K562 (cell line): ENCODE measurements at regions not wholly inside any gene's neighbourhood (a gene's known extent, or its start where the extent isn't known, plus 50 kb on each side); places are given as distances from the start of the nearest gene placed in this dataset.

Experiments used
- ETV6 ChIP-seq, 3 experiments: fragments of 150-350 bp in 1 of 3; sonication (generic) in 1 of 3; formaldehyde crosslinking in 1 of 3; IDR thresholded peaks; 2 replicates each; pipeline versions ENCODE4 v1.6.1 to v1.8.0; 2014 to 2022; ENCODE audit warnings: borderline replicate concordance in 2 of 3, low read depth in 2 of 3, antibody characterized with exemption in 1 of 3, low read length in 1 of 3, mild to moderate bottlenecking in 1 of 3, missing genetic modification reagents in 1 of 3
- MGA ChIP-seq: fragments of 450-650 bp; IDR thresholded peaks from 2 replicates; pipeline ENCODE4 v1.6.1; 2016; ENCODE audit warnings: mild to moderate bottlenecking, moderate library complexity
- MITF ChIP-seq: IDR thresholded peaks from 2 replicates; pipeline ENCODE4 v1.6.1; 2014; ENCODE audit warnings: antibody characterized with exemption
- NFE2 ChIP-seq: IDR thresholded peaks from 2 replicates; pipeline ENCODE4 v1.6.1; 2014; ENCODE audit warnings: antibody characterized with exemption, low read depth
- RAD51 ChIP-seq: fragments of 450-650 bp; IDR thresholded peaks from 2 replicates; pipeline ENCODE4 v1.7.1; 2016; ENCODE audit warnings: low read depth, mild to moderate bottlenecking, borderline replicate concordance
- RBM22 ChIP-seq: fragments of 200-400 bp; formaldehyde crosslinking; IDR thresholded peaks from 2 replicates; pipeline ENCODE4 v1.6.1; 2018; ENCODE audit warnings: low read length, low read depth; ENCODE audit not compliant: poor library complexity, severe bottlenecking
- SETDB1 ChIP-seq: IDR thresholded peaks from one replicate; pipeline ENCODE4 v1.6.1; 2012; ENCODE audit warnings: low read length, control low read depth, inconsistent platforms
- TCF15 ChIP-seq: fragments of 250-450 bp; sonication (Bioruptor Pico); IDR thresholded peaks from 2 replicates; pipeline ENCODE4 v1.8.0; 2022; ENCODE audit warnings: moderate library complexity, mild to moderate bottlenecking, inconsistent platforms
- TGIF2 ChIP-seq: sonication (generic); formaldehyde crosslinking; IDR thresholded peaks from 2 replicates; pipeline ENCODE4 v1.8.1; 2022; ENCODE audit warnings: mild to moderate bottlenecking, missing genetic modification reagents, moderate library complexity
- THRA ChIP-seq: fragments of 450-650 bp; IDR thresholded peaks from 2 replicates; pipeline ENCODE4 v1.6.1; 2017; ENCODE audit warnings: mild to moderate bottlenecking, moderate library complexity
- ZNF766 ChIP-seq: fragments of 200-800 bp; sonication (Bioruptor generic); conservative IDR thresholded peaks from 2 replicates; pipeline ENCODE4 v1.6.1; 2016; ENCODE audit warnings: missing genetic modification characterization, missing compliant biosample characterization

GRCh38 chr16:79863128-79864031 is 262.8 kb upstream of the MAF start (continued):
- TF ChIP-seq RAD51 (no peak), RBM22 (no peak), ETV6 (IDR thresholded peaks at IDR 0.05; ENCODE audit: borderline replicate concordance in 1 of 2, low read depth in 2 of 2, low read length in 1 of 2) (no peak), ETV6 (CRISPR knock-in tag; IDR thresholded peaks at IDR 0.05; ENCODE audit: borderline replicate concordance) (no peak), SETDB1 (no peak), TGIF2 (CRISPR knock-in tag) (no peak), TCF15 (no peak), THRA (no peak), ZNF766 (CRISPR knock-in tag) (0 out of 2 replicates have a peak, but pooled peaks have one; percentile 82), MITF (no peak), MGA (peak; percentile 93), NFE2 (peak; percentile 88)
